Adrenal gland (tissue), 5 donors: ENCODE measurements at regions not wholly inside any gene's neighbourhood (a gene's known extent, or its start where the extent isn't known, plus 50 kb on each side); places are given as distances from the start of the nearest gene placed in this dataset.

ENCODE experiments used
- CTCF ChIP-seq, 6 experiments: fragments of 450-650 bp in 4 of 6; fragments of 200-600 bp in 2 of 6; sonication (generic) in 1 of 6; IDR thresholded peaks; 1 replicate in 5 of 6; 2 replicates in 1 of 6; pipeline versions ENCODE4 v1.5.1 to v1.8.0; 2016 to 2021; ENCODE audit warnings: antibody characterized with exemption in 6 of 6, mild to moderate bottlenecking in 2 of 6, moderate library complexity in 1 of 6
- POLR2A ChIP-seq, 2 donors: fragments of 450-650 bp; IDR thresholded peaks; one replicate each; pipeline ENCODE4 v1.6.1; 2017; ENCODE audit warnings: antibody characterized with exemption in 2 of 2, mild to moderate bottlenecking in 2 of 2, moderate library complexity in 1 of 2
- donor health status: DM: no; HTN: no; CAD: no.

- TF ChIP-seq POLR2A (IDR thresholded peaks at IDR 0.05) (no peak), CTCF (IDR thresholded peaks at IDR 0.05) (no peak)
These were observed 1661.6 kb upstream of the PCDH7 start for GRCh38 chr4:29058531-29058930.
